K562 (cell line): ENCODE measurements at regions not wholly inside any gene's neighbourhood (a gene's known extent, or its start where the extent isn't known, plus 50 kb on each side); places are given as distances from the start of the nearest gene placed in this dataset.

Experiments
- CHD2 ChIP-seq: IDR thresholded peaks from 2 replicates; pipeline ENCODE4 v1.6.1; 2011; ENCODE audit warnings: low read depth, low read length
- ETV5 ChIP-seq: sonication (generic); formaldehyde crosslinking; IDR thresholded peaks from 2 replicates; pipeline ENCODE4 v1.4.0; 2020; ENCODE audit warnings: low read depth, mild to moderate bottlenecking, missing genetic modification reagents
- GABPA ChIP-seq: fragments of 200-800 bp; sonication (Bioruptor generic); conservative IDR thresholded peaks from 2 replicates; pipeline ENCODE4 v1.6.1; 2016; ENCODE audit warnings: low read depth, missing genetic modification characterization, missing compliant biosample characterization
- HDGF ChIP-seq: fragments of 450-650 bp; IDR thresholded peaks from 2 replicates; pipeline ENCODE4 v1.6.1; 2016
- HNRNPL ChIP-seq: fragments of 200-400 bp; formaldehyde crosslinking; IDR thresholded peaks from 2 replicates; pipeline ENCODE4 v1.6.1; 2017; ENCODE audit warnings: low read depth, mild to moderate bottlenecking, low read length
- KLF16 ChIP-seq: IDR thresholded peaks from 2 replicates; pipeline ENCODE4 v1.6.1; 2016; ENCODE audit warnings: antibody characterized with exemption
- POLR2A ChIP-seq: fragments of 450-650 bp; conservative IDR thresholded peaks from 2 replicates; pipeline ENCODE4 v1.6.1; 2016
- TGIF2 ChIP-seq: sonication (generic); formaldehyde crosslinking; IDR thresholded peaks from 2 replicates; pipeline ENCODE4 v1.8.1; 2022; ENCODE audit warnings: mild to moderate bottlenecking, missing genetic modification reagents, moderate library complexity
- TF ChIP-seq, protein P1 (sequence below): fragments of 450-650 bp; formaldehyde crosslinking; IDR thresholded peaks from 2 replicates; pipeline ENCODE4 v1.4.0; 2022; ENCODE audit warnings: missing genetic modification characterization
- TF ChIP-seq, protein P2 (sequence below): sonication (generic); formaldehyde crosslinking; IDR thresholded peaks from 2 replicates; pipeline ENCODE4 v1.8.0; 2022; ENCODE audit warnings: missing genetic modification reagents, mild to moderate bottlenecking, moderate library complexity, borderline replicate concordance
- TF ChIP-seq, protein P3 (sequence below): sonication (generic); formaldehyde crosslinking; IDR thresholded peaks from 2 replicates; pipeline ENCODE4 v1.8.1; 2022; ENCODE audit warnings: missing genetic modification reagents
- TF ChIP-seq, protein P4 (sequence below): fragments of 450-650 bp; IDR thresholded peaks from 2 replicates; pipeline ENCODE4 v1.6.1; 2016; ENCODE audit warnings: borderline replicate concordance
- TF ChIP-seq, protein P5 (sequence below): sonication (generic); formaldehyde crosslinking; IDR thresholded peaks from 2 replicates; pipeline ENCODE4 v1.9.0; 2022; ENCODE audit warnings: mild to moderate bottlenecking, missing genetic modification reagents
- TF ChIP-seq, protein P6 (sequence below), 3 experiments: IDR thresholded peaks in 2 of 3; conservative IDR thresholded peaks in 1 of 3; 2 replicates each; pipeline ENCODE4 v1.5.1; 2011 to 2012; ENCODE audit warnings: low read length in 3 of 3, mild to moderate bottlenecking in 3 of 3, control low read depth in 2 of 3, improper control_type of control experiment in 1 of 3, inconsistent platforms in 1 of 3, low read depth in 1 of 3, mixed read lengths in 1 of 3, moderate library complexity in 1 of 3; ENCODE audit not compliant: insufficient read depth in 2 of 3

DNA sequence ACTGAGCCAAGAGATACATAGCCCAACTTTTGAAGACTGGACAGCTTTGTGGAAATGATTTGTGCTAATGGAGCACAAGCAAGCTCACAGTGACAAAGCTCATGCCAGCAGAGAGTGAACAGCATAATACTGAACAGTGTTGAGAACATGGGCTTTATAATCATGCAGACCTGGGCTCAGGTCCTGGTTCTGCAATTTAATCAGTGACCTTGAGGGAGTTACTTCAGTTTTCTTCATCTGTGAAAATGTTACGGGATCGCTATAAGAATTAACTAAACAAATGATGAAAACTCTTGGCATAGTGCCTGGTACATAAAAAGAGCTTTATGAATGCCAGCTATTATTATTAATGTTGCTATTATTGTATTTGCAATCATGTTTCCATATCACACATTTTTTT is 690.5 kb upstream of the LRRN3 start:
- TF ChIP-seq, protein P1, sequence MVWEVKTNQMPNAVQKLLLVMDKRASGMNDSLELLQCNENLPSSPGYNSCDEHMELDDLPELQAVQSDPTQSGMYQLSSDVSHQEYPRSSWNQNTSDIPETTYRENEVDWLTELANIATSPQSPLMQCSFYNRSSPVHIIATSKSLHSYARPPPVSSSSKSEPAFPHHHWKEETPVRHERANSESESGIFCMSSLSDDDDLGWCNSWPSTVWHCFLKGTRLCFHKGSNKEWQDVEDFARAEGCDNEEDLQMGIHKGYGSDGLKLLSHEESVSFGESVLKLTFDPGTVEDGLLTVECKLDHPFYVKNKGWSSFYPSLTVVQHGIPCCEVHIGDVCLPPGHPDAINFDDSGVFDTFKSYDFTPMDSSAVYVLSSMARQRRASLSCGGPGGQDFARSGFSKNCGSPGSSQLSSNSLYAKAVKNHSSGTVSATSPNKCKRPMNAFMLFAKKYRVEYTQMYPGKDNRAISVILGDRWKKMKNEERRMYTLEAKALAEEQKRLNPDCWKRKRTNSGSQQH (CRISPR knock-in tag), result no peak
- TF ChIP-seq, protein P2, sequence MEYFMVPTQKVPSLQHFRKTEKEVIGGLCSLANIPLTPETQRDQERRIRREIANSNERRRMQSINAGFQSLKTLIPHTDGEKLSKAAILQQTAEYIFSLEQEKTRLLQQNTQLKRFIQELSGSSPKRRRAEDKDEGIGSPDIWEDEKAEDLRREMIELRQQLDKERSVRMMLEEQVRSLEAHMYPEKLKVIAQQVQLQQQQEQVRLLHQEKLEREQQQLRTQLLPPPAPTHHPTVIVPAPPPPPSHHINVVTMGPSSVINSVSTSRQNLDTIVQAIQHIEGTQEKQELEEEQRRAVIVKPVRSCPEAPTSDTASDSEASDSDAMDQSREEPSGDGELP (CRISPR knock-in tag), result no peak
- TF ChIP-seq ETV5 (CRISPR knock-in tag) (no peak), HDGF (no peak), CHD2 (no peak), HNRNPL (no peak), TGIF2 (no peak), GABPA (tag) (no peak), KLF16 (no peak), POLR2A (no peak)
- TF ChIP-seq, protein P3, sequence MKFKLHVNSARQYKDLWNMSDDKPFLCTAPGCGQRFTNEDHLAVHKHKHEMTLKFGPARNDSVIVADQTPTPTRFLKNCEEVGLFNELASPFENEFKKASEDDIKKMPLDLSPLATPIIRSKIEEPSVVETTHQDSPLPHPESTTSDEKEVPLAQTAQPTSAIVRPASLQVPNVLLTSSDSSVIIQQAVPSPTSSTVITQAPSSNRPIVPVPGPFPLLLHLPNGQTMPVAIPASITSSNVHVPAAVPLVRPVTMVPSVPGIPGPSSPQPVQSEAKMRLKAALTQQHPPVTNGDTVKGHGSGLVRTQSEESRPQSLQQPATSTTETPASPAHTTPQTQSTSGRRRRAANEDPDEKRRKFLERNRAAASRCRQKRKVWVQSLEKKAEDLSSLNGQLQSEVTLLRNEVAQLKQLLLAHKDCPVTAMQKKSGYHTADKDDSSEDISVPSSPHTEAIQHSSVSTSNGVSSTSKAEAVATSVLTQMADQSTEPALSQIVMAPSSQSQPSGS (CRISPR knock-in tag), result no peak
- TF ChIP-seq, protein P4, sequence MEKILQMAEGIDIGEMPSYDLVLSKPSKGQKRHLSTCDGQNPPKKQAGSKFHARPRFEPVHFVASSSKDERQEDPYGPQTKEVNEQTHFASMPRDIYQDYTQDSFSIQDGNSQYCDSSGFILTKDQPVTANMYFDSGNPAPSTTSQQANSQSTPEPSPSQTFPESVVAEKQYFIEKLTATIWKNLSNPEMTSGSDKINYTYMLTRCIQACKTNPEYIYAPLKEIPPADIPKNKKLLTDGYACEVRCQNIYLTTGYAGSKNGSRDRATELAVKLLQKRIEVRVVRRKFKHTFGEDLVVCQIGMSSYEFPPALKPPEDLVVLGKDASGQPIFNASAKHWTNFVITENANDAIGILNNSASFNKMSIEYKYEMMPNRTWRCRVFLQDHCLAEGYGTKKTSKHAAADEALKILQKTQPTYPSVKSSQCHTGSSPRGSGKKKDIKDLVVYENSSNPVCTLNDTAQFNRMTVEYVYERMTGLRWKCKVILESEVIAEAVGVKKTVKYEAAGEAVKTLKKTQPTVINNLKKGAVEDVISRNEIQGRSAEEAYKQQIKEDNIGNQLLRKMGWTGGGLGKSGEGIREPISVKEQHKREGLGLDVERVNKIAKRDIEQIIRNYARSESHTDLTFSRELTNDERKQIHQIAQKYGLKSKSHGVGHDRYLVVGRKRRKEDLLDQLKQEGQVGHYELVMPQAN, result no peak
- TF ChIP-seq, protein P5, sequence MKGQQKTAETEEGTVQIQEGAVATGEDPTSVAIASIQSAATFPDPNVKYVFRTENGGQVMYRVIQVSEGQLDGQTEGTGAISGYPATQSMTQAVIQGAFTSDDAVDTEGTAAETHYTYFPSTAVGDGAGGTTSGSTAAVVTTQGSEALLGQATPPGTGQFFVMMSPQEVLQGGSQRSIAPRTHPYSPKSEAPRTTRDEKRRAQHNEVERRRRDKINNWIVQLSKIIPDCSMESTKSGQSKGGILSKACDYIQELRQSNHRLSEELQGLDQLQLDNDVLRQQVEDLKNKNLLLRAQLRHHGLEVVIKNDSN (CRISPR knock-in tag), result no peak
- TF ChIP-seq, protein P6, sequence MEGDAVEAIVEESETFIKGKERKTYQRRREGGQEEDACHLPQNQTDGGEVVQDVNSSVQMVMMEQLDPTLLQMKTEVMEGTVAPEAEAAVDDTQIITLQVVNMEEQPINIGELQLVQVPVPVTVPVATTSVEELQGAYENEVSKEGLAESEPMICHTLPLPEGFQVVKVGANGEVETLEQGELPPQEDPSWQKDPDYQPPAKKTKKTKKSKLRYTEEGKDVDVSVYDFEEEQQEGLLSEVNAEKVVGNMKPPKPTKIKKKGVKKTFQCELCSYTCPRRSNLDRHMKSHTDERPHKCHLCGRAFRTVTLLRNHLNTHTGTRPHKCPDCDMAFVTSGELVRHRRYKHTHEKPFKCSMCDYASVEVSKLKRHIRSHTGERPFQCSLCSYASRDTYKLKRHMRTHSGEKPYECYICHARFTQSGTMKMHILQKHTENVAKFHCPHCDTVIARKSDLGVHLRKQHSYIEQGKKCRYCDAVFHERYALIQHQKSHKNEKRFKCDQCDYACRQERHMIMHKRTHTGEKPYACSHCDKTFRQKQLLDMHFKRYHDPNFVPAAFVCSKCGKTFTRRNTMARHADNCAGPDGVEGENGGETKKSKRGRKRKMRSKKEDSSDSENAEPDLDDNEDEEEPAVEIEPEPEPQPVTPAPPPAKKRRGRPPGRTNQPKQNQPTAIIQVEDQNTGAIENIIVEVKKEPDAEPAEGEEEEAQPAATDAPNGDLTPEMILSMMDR (IDR thresholded peaks at IDR 0.05 in 2 of 3, conservative IDR thresholded peaks at IDR 0.05 in 1 of 3; ENCODE audit: insufficient read depth in 2 of 3, low read depth in 1 of 3, low read length in 3 of 3), result no peak
